ENCODE measurements at regions not wholly inside any gene's neighbourhood (a gene's known extent, or its start where the extent isn't known, plus 50 kb on each side); places are given as distances from the start of the nearest gene placed in this dataset.

DNA sequence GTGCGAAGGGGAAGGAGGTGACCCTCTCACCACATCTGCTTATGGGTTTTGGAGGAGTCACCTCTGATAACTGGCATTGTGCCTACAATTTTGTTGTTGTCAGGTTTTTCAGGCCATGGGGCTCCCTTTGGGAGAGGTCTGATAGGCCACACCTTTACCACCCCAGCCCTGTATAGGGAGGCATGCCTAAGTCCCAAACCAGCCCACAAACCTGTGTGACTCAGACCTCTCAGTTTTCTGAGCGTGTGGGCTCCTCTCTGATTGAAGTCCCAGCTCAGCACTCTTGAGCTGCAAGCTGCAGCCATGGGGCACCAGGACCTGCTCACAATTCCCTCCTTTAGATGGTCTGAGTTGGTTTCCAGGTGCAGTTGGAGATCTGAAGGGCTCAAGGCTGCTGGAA lies 1429.3 kb upstream of the TMEM132C start:
- TF ChIP-seq, protein P1, sequence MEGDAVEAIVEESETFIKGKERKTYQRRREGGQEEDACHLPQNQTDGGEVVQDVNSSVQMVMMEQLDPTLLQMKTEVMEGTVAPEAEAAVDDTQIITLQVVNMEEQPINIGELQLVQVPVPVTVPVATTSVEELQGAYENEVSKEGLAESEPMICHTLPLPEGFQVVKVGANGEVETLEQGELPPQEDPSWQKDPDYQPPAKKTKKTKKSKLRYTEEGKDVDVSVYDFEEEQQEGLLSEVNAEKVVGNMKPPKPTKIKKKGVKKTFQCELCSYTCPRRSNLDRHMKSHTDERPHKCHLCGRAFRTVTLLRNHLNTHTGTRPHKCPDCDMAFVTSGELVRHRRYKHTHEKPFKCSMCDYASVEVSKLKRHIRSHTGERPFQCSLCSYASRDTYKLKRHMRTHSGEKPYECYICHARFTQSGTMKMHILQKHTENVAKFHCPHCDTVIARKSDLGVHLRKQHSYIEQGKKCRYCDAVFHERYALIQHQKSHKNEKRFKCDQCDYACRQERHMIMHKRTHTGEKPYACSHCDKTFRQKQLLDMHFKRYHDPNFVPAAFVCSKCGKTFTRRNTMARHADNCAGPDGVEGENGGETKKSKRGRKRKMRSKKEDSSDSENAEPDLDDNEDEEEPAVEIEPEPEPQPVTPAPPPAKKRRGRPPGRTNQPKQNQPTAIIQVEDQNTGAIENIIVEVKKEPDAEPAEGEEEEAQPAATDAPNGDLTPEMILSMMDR (conservative IDR thresholded peaks at IDR 0.05): no peak
- Mint-ChIP-seq H3K4me1 (no peaks in the 10 kb centered on the region), H3K36me3 (ENCODE audit: insufficient read depth in 1 of 3, low read depth in 3 of 3) (peaks cover 5 to 27% (median 20%) of the 10 kb centered on the region in 3 experiments; a peak in 5 of 7 replicates), H3K27ac (no peak overlapping the region), H3K4me3 (no peak overlapping the region), H3K9me3 (peaks cover 45 to 46% of the 10 kb centered on the region in 2 experiments), H3K27me3 (ENCODE audit: low read depth) (no peaks in the 10 kb centered on the region; the same call in 1 of the 2 replicates)
- Histone ChIP-seq H2BK12ac (ENCODE audit: insufficient read length, low read depth, low read length) (no peak overlapping the region), H2BK15ac (ENCODE audit: low read depth, low read length) (no peak overlapping the region), H4K5ac (ENCODE audit: insufficient read length, low read depth, low read length) (no peak overlapping the region), H2AK5ac (ENCODE audit: insufficient read length, low read length) (no peak overlapping the region), H3K9ac (ENCODE audit: extremely low read depth, insufficient read length, low read length) (no peak overlapping the region), H4K8ac (replicated peaks; ENCODE audit: insufficient read length, low read depth, low read length) (no peak overlapping the region), H4K20me1 (ENCODE audit: control insufficient read depth, insufficient read depth, insufficient read length) (no peaks in the 10 kb centered on the region), H2BK5ac (ENCODE audit: insufficient read length, low read length) (no peak overlapping the region), H3K23me2 (ENCODE audit: insufficient read length, low read depth, low read length, poor library complexity, severe bottlenecking) (no peaks in the 10 kb centered on the region), H3K27me3 (ENCODE audit: insufficient read depth, low read length) (no peaks in the 10 kb centered on the region), H2BK20ac (ENCODE audit: low read depth, low read length, poor library complexity, severe bottlenecking) (no peak overlapping the region), H3K9me3 (ENCODE audit: control insufficient read depth, low read depth, low read length) (no peaks in the 10 kb centered on the region), H3K4me2 (ENCODE audit: insufficient read depth, insufficient read length, low read length) (no peak overlapping the region), H3K27ac (ENCODE audit: insufficient read length, low read depth, low read length) (no peak overlapping the region), H2BK120ac (ENCODE audit: low read depth, low read length, poor library complexity, severe bottlenecking) (no peak overlapping the region), H3K56ac (ENCODE audit: insufficient read length, low read depth, low read length) (no peak overlapping the region), H3K18ac (ENCODE audit: insufficient read length, low read depth, low read length) (no peak overlapping the region), H3K14ac (ENCODE audit: insufficient read depth, low read length) (no peak overlapping the region), H3K4ac (ENCODE audit: low read depth, low read length) (no peak overlapping the region), H3T11ph (ENCODE audit: low read length) (no peak overlapping the region), H2AFZ (ENCODE audit: low read length) (no peak overlapping the region), H3K79me1 (ENCODE audit: insufficient read depth, low read depth, low read length, poor library complexity, severe bottlenecking) (no peaks in the 10 kb centered on the region), H3K23ac (ENCODE audit: insufficient read length, low read depth, low read length) (no peak overlapping the region), H4K91ac (ENCODE audit: insufficient read length, low read depth, low read length) (no peak overlapping the region), H3K4me1 (ENCODE audit: insufficient read depth, low read length) (no peaks in the 10 kb centered on the region), H3K79me2 (ENCODE audit: insufficient read depth, low read length) (no peaks in the 10 kb centered on the region)
- no peak for DNase-seq
- WGBS (ENCODE audit: extremely low coverage, insufficient read length, low lambda C conversion rate): no CpG with 5 or more reads among the region's 2 CpGs

All from H9 (cell line).